GM12878 (cell line): ENCODE measurements at regions not wholly inside any gene's neighbourhood (a gene's known extent, or its start where the extent isn't known, plus 50 kb on each side); places are given as distances from the start of the nearest gene placed in this dataset.

Source experiments
- BHLHE40 ChIP-seq, 2 experiments: fragments of 450-650 bp in 1 of 2; IDR thresholded peaks; 2 replicates each; pipeline ENCODE4 v1.6.1; 2011 to 2017; ENCODE audit warnings: low read depth in 2 of 2, borderline replicate concordance in 1 of 2, improper control_type of control experiment in 1 of 2, low read length in 1 of 2, mild to moderate bottlenecking in 1 of 2
- EP300 ChIP-seq, 2 experiments: fragments of 150-350 bp in 1 of 2; IDR thresholded peaks; 2 replicates each; pipeline ENCODE4 v1.6.1; 2011 to 2012; ENCODE audit warnings: low read depth in 2 of 2, low read length in 2 of 2, borderline replicate concordance in 1 of 2, improper control_type of control experiment in 1 of 2, inconsistent platforms in 1 of 2; ENCODE audit not compliant: control insufficient read depth in 1 of 2
- FOXM1 ChIP-seq: IDR thresholded peaks from 2 replicates; pipeline ENCODE4 v1.6.1; 2012; ENCODE audit warnings: low read depth, mild to moderate bottlenecking, inconsistent platforms, low read length, moderate library complexity
- HDAC6 ChIP-seq: fragments of 200-600 bp; sonication (generic); IDR thresholded peaks from one replicate; pipeline ENCODE4 v1.8.0; 2017; ENCODE audit warnings: antibody characterized with exemption; ENCODE audit not compliant: unreplicated experiment
- HDGF ChIP-seq: fragments of 450-650 bp; IDR thresholded peaks from 2 replicates; pipeline ENCODE4 v1.6.1; 2016; ENCODE audit warnings: antibody characterized with exemption
- POLR2A ChIP-seq: IDR thresholded peaks from 2 replicates; pipeline ENCODE4 v1.6.1; 2011; ENCODE audit warnings: low read depth, mild to moderate bottlenecking, low read length
- RAD21 ChIP-seq: IDR thresholded peaks from 2 replicates; pipeline ENCODE4 v1.6.1; 2011; ENCODE audit warnings: mild to moderate bottlenecking, low read depth, low read length, moderate library complexity; ENCODE audit not compliant: insufficient read depth
- RAD51 ChIP-seq: fragments of 450-650 bp; IDR thresholded peaks from 2 replicates; pipeline ENCODE4 v1.6.1; 2016; ENCODE audit warnings: moderate library complexity, mild to moderate bottlenecking, inconsistent platforms
- RELB ChIP-seq: fragments of 450-650 bp; IDR thresholded peaks from 2 replicates; pipeline ENCODE4 v1.6.1; 2017; ENCODE audit warnings: low read depth, mild to moderate bottlenecking, moderate library complexity
- RFX5 ChIP-seq: IDR thresholded peaks from 2 replicates; pipeline ENCODE4 v1.6.1; 2011; ENCODE audit warnings: low read depth, low read length, improper control_type of control experiment
- TF ChIP-seq, protein P1 (sequence below), 3 experiments: IDR thresholded peaks in 2 of 3; conservative IDR thresholded peaks in 1 of 3; 2 replicates each; pipeline ENCODE4 v1.5.1; 2011; ENCODE audit warnings: low read depth in 3 of 3, low read length in 3 of 3, mild to moderate bottlenecking in 3 of 3, control low read depth in 2 of 3, moderate library complexity in 2 of 3, inconsistent platforms in 1 of 3, mixed read lengths in 1 of 3; ENCODE audit not compliant: control insufficient read depth in 2 of 3, insufficient read depth in 1 of 3; ENCODE audit errors: extremely low read depth in 1 of 3
- TF ChIP-seq, protein P2 (sequence below): IDR thresholded peaks from 2 replicates; pipeline ENCODE4 v1.6.1; 2011; ENCODE audit warnings: borderline replicate concordance, low read depth, mild to moderate bottlenecking, moderate library complexity, mixed read lengths, low read length; ENCODE audit not compliant: insufficient read depth; ENCODE audit errors: extremely low read length

GRCh38 chr17:71548540-71549190 is 572.2 kb upstream of the SOX9 start:
- TF ChIP-seq RAD21 (no peak), BHLHE40 (IDR thresholded peaks at IDR 0.05; ENCODE audit: borderline replicate concordance in 1 of 2, low read depth in 2 of 2, low read length in 1 of 2) (no peak), HDGF (no peak), RELB (no peak), HDAC6 (no peak), RFX5 (no peak), FOXM1 (no peak), EP300 (IDR thresholded peaks at IDR 0.05; ENCODE audit: borderline replicate concordance in 1 of 2, control insufficient read depth in 1 of 2, low read depth in 2 of 2, low read length in 2 of 2) (no peak), RAD51 (no peak), POLR2A (no peak)
- TF ChIP-seq, protein P1, sequence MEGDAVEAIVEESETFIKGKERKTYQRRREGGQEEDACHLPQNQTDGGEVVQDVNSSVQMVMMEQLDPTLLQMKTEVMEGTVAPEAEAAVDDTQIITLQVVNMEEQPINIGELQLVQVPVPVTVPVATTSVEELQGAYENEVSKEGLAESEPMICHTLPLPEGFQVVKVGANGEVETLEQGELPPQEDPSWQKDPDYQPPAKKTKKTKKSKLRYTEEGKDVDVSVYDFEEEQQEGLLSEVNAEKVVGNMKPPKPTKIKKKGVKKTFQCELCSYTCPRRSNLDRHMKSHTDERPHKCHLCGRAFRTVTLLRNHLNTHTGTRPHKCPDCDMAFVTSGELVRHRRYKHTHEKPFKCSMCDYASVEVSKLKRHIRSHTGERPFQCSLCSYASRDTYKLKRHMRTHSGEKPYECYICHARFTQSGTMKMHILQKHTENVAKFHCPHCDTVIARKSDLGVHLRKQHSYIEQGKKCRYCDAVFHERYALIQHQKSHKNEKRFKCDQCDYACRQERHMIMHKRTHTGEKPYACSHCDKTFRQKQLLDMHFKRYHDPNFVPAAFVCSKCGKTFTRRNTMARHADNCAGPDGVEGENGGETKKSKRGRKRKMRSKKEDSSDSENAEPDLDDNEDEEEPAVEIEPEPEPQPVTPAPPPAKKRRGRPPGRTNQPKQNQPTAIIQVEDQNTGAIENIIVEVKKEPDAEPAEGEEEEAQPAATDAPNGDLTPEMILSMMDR (IDR thresholded peaks at IDR 0.05 in 2 of 3, conservative IDR thresholded peaks at IDR 0.05 in 1 of 3; ENCODE audit: control insufficient read depth in 2 of 3, extremely low read depth in 1 of 3, insufficient read depth in 1 of 3, low read depth in 3 of 3, low read length in 3 of 3) = no peak
- TF ChIP-seq, protein P2, sequence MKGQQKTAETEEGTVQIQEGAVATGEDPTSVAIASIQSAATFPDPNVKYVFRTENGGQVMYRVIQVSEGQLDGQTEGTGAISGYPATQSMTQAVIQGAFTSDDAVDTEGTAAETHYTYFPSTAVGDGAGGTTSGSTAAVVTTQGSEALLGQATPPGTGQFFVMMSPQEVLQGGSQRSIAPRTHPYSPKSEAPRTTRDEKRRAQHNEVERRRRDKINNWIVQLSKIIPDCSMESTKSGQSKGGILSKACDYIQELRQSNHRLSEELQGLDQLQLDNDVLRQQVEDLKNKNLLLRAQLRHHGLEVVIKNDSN = no peak
